ENCODE measurements at regions not wholly inside any gene's neighbourhood (a gene's known extent, or its start where the extent isn't known, plus 50 kb on each side); places are given as distances from the start of the nearest gene placed in this dataset.

GRCh38 chr5:6036006-6036405 lies 342.3 kb downstream of the MED10 start:
- TF ChIP-seq POLR2AphosphoS5 (IDR thresholded peaks at IDR 0.05) (no peak), POLR2A (IDR thresholded peaks at IDR 0.05) (no peak), EP300 (IDR thresholded peaks at IDR 0.05) (no peak)
- TF ChIP-seq, protein P1, sequence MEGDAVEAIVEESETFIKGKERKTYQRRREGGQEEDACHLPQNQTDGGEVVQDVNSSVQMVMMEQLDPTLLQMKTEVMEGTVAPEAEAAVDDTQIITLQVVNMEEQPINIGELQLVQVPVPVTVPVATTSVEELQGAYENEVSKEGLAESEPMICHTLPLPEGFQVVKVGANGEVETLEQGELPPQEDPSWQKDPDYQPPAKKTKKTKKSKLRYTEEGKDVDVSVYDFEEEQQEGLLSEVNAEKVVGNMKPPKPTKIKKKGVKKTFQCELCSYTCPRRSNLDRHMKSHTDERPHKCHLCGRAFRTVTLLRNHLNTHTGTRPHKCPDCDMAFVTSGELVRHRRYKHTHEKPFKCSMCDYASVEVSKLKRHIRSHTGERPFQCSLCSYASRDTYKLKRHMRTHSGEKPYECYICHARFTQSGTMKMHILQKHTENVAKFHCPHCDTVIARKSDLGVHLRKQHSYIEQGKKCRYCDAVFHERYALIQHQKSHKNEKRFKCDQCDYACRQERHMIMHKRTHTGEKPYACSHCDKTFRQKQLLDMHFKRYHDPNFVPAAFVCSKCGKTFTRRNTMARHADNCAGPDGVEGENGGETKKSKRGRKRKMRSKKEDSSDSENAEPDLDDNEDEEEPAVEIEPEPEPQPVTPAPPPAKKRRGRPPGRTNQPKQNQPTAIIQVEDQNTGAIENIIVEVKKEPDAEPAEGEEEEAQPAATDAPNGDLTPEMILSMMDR (IDR thresholded peaks at IDR 0.05) = no peak

Data from gastroesophageal sphincter (tissue), 3 donors.